Astrocyte (in vitro differentiated cells and primary cell): ENCODE measurements at regions not wholly inside any gene's neighbourhood (a gene's known extent, or its start where the extent isn't known, plus 50 kb on each side); places are given as distances from the start of the nearest gene placed in this dataset.
A peak's percentile ranks its signal among the peaks of the same experiment; 100 is the strongest.

ENCODE experiments used
- DNase-seq: peaks from one replicate; pipeline ENCODE4 v3.0.0-alpha.2; 2010; ENCODE audit warnings: low read depth
- FAIRE-seq: peaks from 2 replicates; lab custom pipeline; 2011; peaks lifted over from hg19 to GRCh38; lab: Jason Lieb, UNC
- H2AFZ ChIP-seq: 2 replicates; pipeline ENCODE4 v1.6.0; 2012; ENCODE audit warnings: low read depth, low read length, inconsistent platforms
- H3K27ac ChIP-seq: 2 replicates; pipeline ENCODE4 v1.5.1; 2011; ENCODE audit warnings: low read depth, low read length, inconsistent platforms
- H3K27me3 ChIP-seq: 2 replicates; pipeline ENCODE4 v1.6.0; 2011; ENCODE audit warnings: low read length, inconsistent platforms; ENCODE audit not compliant: insufficient read depth
- H3K36me3 ChIP-seq: 2 replicates; pipeline ENCODE4 v1.5.1; 2011; ENCODE audit warnings: low read length, inconsistent platforms; ENCODE audit not compliant: insufficient read depth
- H3K4me1 ChIP-seq: 2 replicates; pipeline ENCODE4 v1.5.1; 2011; ENCODE audit warnings: low read length, inconsistent platforms; ENCODE audit not compliant: insufficient read depth
- H3K4me2 ChIP-seq: 2 replicates; pipeline ENCODE4 v1.6.0; 2012; ENCODE audit warnings: low read length, inconsistent platforms
- H3K4me3 ChIP-seq: 2 replicates; pipeline ENCODE4 v1.5.1; 2011; ENCODE audit warnings: low read depth, mild to moderate bottlenecking, low read length, inconsistent platforms; ENCODE audit not compliant: insufficient read depth
- H3K79me2 ChIP-seq: 2 replicates; pipeline ENCODE4 v1.6.0; 2012; ENCODE audit warnings: mild to moderate bottlenecking, low read length, inconsistent platforms; ENCODE audit not compliant: insufficient read depth
- H3K9ac ChIP-seq: 2 replicates; pipeline ENCODE4 v1.6.0; 2012; ENCODE audit warnings: mild to moderate bottlenecking, low read length, inconsistent platforms
- H3K9me3 ChIP-seq: 2 replicates; pipeline ENCODE4 v1.5.1; 2012; ENCODE audit warnings: low read depth, mild to moderate bottlenecking, low read length, inconsistent platforms; ENCODE audit not compliant: insufficient read depth
- H4K20me1 ChIP-seq: 2 replicates; pipeline ENCODE4 v1.6.0; 2012; ENCODE audit warnings: low read length, inconsistent platforms; ENCODE audit not compliant: insufficient read depth
- H3K27ac Mint-ChIP-seq: one replicate; pipeline ENCODE4 v1.8.0; 2021; ENCODE audit warnings: mild to moderate bottlenecking, mixed read lengths; ENCODE audit not compliant: unreplicated experiment
- H3K27me3 Mint-ChIP-seq: one replicate; pipeline ENCODE4 v1.8.0; 2021; ENCODE audit warnings: low read depth, mixed read lengths; ENCODE audit not compliant: unreplicated experiment
- H3K36me3 Mint-ChIP-seq: one replicate; pipeline ENCODE4 v1.8.0; 2021; ENCODE audit warnings: low read depth, mixed read lengths; ENCODE audit not compliant: unreplicated experiment
- H3K4me1 Mint-ChIP-seq: one replicate; pipeline ENCODE4 v1.8.0; 2021; ENCODE audit warnings: low read depth, mixed read lengths; ENCODE audit not compliant: unreplicated experiment
- H3K4me3 Mint-ChIP-seq: one replicate; pipeline ENCODE4 v1.8.0; 2021; ENCODE audit warnings: mild to moderate bottlenecking, moderate library complexity, mixed read lengths; ENCODE audit not compliant: unreplicated experiment
- H3K9me3 Mint-ChIP-seq: one replicate; pipeline ENCODE4 v1.8.0; 2021; ENCODE audit warnings: mild to moderate bottlenecking, mixed read lengths; ENCODE audit not compliant: unreplicated experiment
- EZH2 ChIP-seq: IDR thresholded peaks from 2 replicates; pipeline ENCODE4 v1.6.1; 2012; ENCODE audit warnings: mild to moderate bottlenecking, low read length, inconsistent platforms; ENCODE audit not compliant: insufficient read depth
- TF ChIP-seq, protein P1 (sequence below): IDR thresholded peaks from 2 replicates; pipeline ENCODE4 v1.5.1; 2011; ENCODE audit warnings: low read depth, mild to moderate bottlenecking, inconsistent platforms, low read length, moderate library complexity; ENCODE audit not compliant: insufficient read depth

DNA sequence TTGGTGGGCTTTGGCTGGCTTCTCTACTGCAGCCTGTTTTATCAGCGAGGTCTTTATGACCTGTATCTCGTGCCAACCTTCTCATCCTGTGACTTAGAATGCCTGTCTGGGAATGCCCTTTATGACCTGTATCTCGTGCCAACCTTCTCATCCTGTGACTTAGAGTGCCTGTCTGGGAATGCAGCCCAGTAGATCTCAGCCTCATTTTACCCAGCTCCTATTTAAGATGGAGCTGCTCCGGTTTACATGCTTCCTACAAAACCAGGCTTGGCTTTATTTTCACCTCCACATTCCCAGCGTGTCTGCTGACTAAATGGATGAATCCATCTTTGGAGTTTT, 395.3 kb downstream of the PREX1 start:
- Histone ChIP-seq H2AFZ (no peak overlapping the region), H3K27ac (no peak overlapping the region), H3K9me3 (no peaks in the 10 kb centered on the region), H3K79me2 (no peaks in the 10 kb centered on the region), H3K4me1 (no peaks in the 10 kb centered on the region), H3K27me3 (peaks cover 4% of the 10 kb centered on the region), H3K4me3 (no peak overlapping the region), H3K36me3 (no peaks in the 10 kb centered on the region), H3K4me2 (no peak overlapping the region), H3K9ac (no peak overlapping the region), H4K20me1 (no peaks in the 10 kb centered on the region)
- FAIRE-seq (no peak), DNase-seq (no peak)
- no peak overlapping the region for H3K4me3 Mint-ChIP-seq
- H3K4me1 Mint-ChIP-seq = peaks cover 2% of the 10 kb centered on the region
- H3K27ac Mint-ChIP-seq = no peak overlapping the region
- no peak for TF ChIP-seq EZH2
- TF ChIP-seq, protein P1, sequence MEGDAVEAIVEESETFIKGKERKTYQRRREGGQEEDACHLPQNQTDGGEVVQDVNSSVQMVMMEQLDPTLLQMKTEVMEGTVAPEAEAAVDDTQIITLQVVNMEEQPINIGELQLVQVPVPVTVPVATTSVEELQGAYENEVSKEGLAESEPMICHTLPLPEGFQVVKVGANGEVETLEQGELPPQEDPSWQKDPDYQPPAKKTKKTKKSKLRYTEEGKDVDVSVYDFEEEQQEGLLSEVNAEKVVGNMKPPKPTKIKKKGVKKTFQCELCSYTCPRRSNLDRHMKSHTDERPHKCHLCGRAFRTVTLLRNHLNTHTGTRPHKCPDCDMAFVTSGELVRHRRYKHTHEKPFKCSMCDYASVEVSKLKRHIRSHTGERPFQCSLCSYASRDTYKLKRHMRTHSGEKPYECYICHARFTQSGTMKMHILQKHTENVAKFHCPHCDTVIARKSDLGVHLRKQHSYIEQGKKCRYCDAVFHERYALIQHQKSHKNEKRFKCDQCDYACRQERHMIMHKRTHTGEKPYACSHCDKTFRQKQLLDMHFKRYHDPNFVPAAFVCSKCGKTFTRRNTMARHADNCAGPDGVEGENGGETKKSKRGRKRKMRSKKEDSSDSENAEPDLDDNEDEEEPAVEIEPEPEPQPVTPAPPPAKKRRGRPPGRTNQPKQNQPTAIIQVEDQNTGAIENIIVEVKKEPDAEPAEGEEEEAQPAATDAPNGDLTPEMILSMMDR = no peak
- no peaks in the 10 kb centered on the region for H3K36me3 Mint-ChIP-seq
- H3K9me3 Mint-ChIP-seq = no peaks in the 10 kb centered on the region
- peaks cover 23% of the 10 kb centered on the region for H3K27me3 Mint-ChIP-seq

DNA sequence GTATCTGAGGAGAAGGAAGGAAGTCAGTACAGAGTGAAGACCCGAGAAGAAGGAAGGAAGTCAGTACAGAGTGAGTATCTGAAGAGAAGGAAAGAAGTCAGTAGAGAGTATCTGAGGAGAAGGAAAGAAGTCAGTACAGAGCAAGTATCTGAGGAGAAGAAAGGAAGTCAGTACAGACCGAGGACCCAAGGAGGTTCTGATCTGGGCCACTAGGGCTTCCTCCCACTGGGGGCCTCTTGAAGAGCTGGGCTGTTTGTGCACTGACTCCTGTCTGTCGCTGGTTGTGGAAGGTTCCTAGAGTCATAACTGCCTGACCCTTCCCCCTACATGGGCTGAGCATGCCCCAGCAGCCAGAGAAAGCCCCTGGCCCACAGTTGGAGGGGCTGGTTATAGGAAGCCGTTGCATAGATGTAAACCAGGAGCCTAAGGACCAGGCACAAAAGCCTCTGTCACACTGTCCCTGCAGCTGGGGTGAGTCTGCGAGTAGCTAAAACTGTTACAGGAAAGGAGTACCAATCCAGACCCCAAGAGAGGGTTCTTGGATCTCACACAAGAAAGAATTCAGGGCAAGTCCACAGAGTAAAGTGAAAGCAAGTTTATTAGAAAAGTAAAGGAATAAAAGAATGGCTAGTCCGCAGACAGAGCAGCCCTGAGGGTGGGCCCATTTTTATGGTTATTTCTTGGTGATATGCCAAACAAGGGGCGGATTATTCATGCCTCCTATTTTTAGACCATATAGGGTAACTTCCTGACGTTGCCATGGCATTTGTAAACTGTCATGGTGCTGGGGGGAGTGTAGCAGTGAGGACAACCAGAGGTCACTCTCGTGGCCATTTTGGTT, 395.9 kb downstream of the PREX1 start:
- Mint-ChIP-seq H3K4me3 (no peak overlapping the region), H3K27me3 (peaks cover 23% of the 10 kb centered on the region), H3K36me3 (no peaks in the 10 kb centered on the region), H3K9me3 (no peaks in the 10 kb centered on the region), H3K27ac (no peak overlapping the region), H3K4me1 (peaks cover 2% of the 10 kb centered on the region)
- FAIRE-seq = no peak
- Histone ChIP-seq H3K4me2 (no peak overlapping the region), H3K79me2 (no peaks in the 10 kb centered on the region), H2AFZ (no peak overlapping the region), H3K4me1 (no peaks in the 10 kb centered on the region), H3K36me3 (no peaks in the 10 kb centered on the region), H3K27ac (no peak overlapping the region), H3K9me3 (no peaks in the 10 kb centered on the region), H3K9ac (no peak overlapping the region), H3K4me3 (no peak overlapping the region), H4K20me1 (no peaks in the 10 kb centered on the region), H3K27me3 (peaks cover 4% of the 10 kb centered on the region)
- TF ChIP-seq, protein P1 = no peak
- no peak for TF ChIP-seq EZH2
- peak; percentile 41 for DNase-seq

DNA sequence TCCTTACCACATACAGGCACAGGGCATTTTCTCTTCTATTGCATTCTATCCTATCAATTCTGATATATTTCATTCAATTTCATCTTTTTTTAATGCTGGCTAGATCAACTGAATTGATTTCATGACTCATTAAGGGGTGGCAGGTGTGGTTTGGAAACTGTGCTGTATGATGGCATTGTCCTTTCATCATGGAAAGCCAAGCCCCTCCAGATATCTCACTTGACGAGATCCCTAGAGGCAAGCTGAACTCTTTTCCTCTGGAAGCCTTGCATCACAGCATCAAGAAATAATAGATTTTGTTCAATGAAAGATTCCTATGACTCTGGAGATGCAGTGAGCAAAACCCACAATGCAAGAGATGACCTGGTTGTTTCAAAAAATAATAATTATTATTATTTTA, 401.2 kb downstream of the PREX1 start:
- Histone ChIP-seq H3K79me2 (no peaks in the 10 kb centered on the region), H3K9me3 (no peaks in the 10 kb centered on the region), H3K4me2 (no peak overlapping the region), H3K4me3 (no peak overlapping the region), H3K27me3 (peaks cover 3% of the 10 kb centered on the region), H3K27ac (no peak overlapping the region), H2AFZ (no peak overlapping the region), H3K36me3 (no peaks in the 10 kb centered on the region), H3K9ac (no peak overlapping the region), H4K20me1 (no peaks in the 10 kb centered on the region), H3K4me1 (no peaks in the 10 kb centered on the region)
- Mint-ChIP-seq H3K36me3 (no peaks in the 10 kb centered on the region), H3K27me3 (peaks cover 18% of the 10 kb centered on the region), H3K4me1 (no peaks in the 10 kb centered on the region), H3K9me3 (no peaks in the 10 kb centered on the region), H3K27ac (no peak overlapping the region), H3K4me3 (no peak overlapping the region)
- FAIRE-seq (no peak), DNase-seq (no peak)
- TF ChIP-seq, protein P1 = no peak
- no peak for TF ChIP-seq EZH2
